KOPT-K1 (cell line): ENCODE measurements at regions not wholly inside any gene's neighbourhood (a gene's known extent, or its start where the extent isn't known, plus 50 kb on each side); places are given as distances from the start of the nearest gene placed in this dataset.

Source experiments
- H3K27ac ChIP-seq: fragments of 200-600 bp; sonication (generic); 2 replicates; pipeline ENCODE4 v1.5.1; 2016; ENCODE audit warnings: antibody characterized with exemption, mild to moderate bottlenecking, low read depth, low read length; ENCODE audit not compliant: poor library complexity, severe bottlenecking
- H3K36me3 ChIP-seq: fragments of 200-600 bp; sonication (generic); 2 replicates; pipeline ENCODE4 v1.5.1; 2017; ENCODE audit warnings: antibody characterized with exemption, mild to moderate bottlenecking, low read length, moderate library complexity; ENCODE audit not compliant: insufficient read depth
- H3K9me3 ChIP-seq: fragments of 200-600 bp; sonication (generic); 2 replicates; pipeline ENCODE4 v1.5.1; 2017; ENCODE audit warnings: antibody characterized with exemption, low read length, mild to moderate bottlenecking; ENCODE audit not compliant: insufficient read depth, poor library complexity, severe bottlenecking

DNA sequence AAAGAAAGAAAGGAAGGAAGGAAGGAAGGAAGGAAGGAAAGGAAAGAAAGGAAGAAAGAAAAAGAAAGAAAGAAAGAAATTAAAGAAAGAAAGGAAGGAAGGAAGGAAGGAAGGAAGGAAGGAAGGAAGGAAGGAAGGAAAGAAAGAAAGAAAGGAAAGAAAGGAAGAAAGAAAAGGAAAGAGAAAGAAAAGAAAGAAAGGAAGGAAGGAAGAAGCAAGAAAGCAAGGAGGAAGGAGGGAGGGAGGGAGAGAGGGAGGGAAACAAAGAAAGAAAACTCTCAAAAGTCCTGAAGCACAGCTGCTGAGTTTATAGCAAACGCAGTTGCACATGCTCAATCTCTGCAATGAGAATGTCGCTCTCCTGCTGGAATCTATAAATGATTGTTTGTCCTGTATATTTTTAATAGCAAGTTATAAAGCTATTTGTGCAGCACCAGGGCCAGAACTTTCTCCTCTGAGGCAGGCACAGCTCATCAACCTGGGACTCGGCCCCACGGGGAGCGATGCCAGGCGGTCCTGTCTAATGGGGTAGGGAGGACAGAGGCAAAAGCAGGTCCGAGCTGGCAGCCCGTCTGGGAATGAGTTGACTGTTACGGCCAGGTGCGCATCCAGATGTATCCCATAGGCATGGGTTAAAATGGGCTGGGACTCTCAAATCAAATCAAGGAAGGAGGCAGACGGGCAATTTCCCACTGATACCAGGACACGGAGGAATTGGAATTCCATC lies 118.0 kb upstream of the PFKP start:
- H3K27ac ChIP-seq, result no peak overlapping the region
- H3K9me3 ChIP-seq, result no peaks in the 10 kb centered on the region
- no peaks in the 10 kb centered on the region for H3K36me3 ChIP-seq

DNA sequence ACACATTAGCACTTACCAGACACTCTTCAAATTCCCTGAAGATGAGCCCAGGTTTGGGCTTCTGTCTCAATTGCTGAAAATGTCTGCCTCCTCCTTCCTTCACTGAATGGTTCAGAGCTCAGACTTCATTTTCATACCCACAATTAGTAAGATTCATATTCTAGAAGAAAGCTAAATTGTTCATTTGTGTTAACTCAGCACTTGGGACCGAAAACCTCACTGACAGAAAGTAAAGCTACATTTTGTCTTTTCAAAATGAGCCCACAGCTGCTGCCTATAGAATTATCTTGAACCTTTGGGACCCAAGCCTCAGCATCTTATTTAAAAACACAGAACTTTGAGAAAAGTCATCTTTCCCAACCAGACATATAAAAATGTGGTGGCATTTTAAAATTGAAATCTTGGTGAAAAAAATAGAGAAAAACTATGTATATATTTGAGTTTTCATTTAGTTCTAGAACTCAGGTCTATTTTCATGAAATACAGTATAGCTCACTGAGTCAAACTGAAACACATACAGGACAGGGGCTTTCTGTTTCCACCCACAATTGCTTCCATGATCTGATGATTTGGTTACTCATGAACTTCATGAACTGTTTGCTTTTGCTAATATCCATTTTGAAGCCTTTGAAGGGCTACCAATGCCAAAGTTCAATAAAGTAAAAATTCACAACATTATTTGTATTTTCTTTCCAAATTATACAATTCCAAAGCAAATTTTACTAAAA lies 119.1 kb upstream of the PFKP start:
- no peaks in the 10 kb centered on the region for H3K36me3 ChIP-seq
- H3K27ac ChIP-seq, result no peak overlapping the region
- H3K9me3 ChIP-seq, result no peaks in the 10 kb centered on the region

DNA sequence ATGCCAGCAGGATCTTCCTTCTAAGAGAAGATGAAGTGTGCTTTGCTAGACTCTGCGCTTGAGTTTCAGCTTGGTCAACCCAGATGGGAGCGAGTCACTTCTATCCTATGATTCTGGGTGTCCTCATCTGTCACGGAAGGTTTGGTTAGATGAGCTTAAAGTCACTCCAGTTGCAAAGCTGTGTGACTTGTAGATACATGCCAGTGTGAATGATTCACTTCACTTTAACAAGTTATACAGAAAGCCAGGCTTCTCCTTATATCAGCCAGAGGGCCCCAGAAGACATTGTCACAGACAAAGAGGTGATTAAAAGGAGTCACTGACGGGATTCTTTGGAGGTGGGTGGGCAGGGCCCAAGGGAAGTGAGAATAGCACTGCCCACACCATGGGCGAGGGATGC lies 122.6 kb upstream of the PFKP start:
- Histone ChIP-seq H3K27ac (no peak overlapping the region), H3K36me3 (no peaks in the 10 kb centered on the region), H3K9me3 (no peaks in the 10 kb centered on the region)

DNA sequence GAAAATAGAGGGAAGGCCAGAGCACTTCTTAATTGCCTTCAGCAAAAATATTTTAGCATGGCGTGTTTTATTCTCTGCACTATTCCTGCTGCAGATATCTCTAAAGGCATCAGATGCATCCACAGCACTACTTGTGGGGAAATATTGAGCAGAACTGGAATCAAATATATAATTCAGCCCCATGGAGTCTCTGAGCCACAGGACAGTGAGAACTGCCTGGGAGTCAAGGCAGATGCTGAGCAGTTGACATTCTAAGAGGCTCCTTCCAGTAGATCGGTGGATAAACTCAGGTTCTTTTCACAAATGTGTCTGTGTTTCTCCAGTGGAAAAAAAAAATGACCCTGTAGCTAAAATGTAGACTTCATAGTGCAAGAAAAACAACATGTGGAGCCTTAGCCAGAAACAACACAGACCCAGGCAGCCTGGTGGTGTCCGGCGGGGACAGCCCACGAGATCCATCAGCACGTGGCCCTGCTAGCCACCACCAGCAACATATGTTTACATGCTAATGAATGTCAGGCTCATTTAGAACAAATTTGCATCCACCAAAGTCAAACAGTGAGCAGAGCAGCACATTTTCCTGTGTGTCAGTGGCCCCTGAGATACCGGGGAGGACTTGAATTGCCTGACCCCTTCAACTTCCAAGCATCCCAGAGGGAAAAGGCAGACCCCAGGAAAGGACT lies 123.3 kb upstream of the PFKP start:
- Histone ChIP-seq H3K9me3 (no peaks in the 10 kb centered on the region), H3K27ac (no peak overlapping the region), H3K36me3 (no peaks in the 10 kb centered on the region)

DNA sequence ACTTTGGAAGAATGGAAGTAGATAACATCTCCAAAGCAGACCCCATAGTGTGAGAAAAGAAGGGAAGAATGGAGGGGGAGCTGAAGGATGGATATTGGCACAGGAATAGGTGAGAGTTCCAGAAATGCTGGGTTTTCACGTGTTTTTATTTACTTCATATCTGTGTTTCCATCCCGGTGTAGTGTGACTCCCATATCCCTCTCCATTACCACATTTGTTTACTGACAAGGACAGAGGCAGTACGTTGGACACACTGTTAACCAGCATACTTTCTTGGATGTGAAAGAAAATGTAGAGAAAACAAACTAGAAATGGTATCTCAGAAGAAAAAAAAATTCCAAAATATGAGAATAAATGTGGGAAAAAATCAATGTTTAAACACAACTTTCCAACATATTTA lies 124.4 kb upstream of the PFKP start:
- H3K36me3 ChIP-seq, result no peaks in the 10 kb centered on the region
- no peaks in the 10 kb centered on the region for H3K9me3 ChIP-seq
- H3K27ac ChIP-seq, result no peak overlapping the region

DNA sequence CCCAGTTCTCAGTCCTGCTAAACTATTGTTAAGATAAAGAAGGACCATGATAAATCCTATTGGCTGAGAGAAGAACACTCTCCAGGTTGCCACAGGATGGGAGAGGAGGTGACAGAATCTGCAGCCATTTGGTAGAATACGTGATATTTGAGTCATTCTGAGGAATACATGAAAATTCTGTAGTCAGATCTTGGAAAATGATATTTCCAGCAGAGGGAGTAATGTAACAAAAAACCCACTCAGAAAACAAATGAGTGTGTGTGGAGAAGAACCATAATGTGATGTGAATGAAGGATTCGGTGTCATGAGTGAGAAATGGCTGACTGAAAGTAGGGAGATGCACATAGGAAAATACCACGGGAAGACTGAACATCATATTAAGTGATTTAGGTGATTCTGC lies 128.5 kb upstream of the PFKP start:
- H3K9me3 ChIP-seq, result no peaks in the 10 kb centered on the region
- no peaks in the 10 kb centered on the region for H3K36me3 ChIP-seq
- H3K27ac ChIP-seq, result no peak overlapping the region

DNA sequence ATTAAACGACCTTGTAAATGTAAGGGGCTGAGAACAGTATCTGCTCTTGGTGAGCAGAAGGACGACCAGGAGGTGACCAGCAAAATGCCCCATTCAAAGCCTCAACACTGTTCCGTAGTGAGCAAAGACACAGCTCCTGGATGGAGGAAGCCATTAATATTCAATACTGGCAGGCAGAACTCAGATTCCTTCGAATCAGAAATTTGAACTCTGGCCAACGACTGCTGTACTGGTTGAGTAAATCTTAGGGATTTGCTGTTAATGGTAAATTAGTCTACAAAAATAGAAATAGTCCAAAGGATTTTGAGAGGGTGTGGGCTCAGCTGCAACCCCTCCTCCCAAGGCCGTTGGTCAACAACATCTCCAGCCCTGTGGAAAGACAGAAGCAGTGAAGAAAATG lies 130.5 kb upstream of the PFKP start:
- Histone ChIP-seq H3K27ac (no peak overlapping the region), H3K36me3 (no peaks in the 10 kb centered on the region), H3K9me3 (no peaks in the 10 kb centered on the region)

DNA sequence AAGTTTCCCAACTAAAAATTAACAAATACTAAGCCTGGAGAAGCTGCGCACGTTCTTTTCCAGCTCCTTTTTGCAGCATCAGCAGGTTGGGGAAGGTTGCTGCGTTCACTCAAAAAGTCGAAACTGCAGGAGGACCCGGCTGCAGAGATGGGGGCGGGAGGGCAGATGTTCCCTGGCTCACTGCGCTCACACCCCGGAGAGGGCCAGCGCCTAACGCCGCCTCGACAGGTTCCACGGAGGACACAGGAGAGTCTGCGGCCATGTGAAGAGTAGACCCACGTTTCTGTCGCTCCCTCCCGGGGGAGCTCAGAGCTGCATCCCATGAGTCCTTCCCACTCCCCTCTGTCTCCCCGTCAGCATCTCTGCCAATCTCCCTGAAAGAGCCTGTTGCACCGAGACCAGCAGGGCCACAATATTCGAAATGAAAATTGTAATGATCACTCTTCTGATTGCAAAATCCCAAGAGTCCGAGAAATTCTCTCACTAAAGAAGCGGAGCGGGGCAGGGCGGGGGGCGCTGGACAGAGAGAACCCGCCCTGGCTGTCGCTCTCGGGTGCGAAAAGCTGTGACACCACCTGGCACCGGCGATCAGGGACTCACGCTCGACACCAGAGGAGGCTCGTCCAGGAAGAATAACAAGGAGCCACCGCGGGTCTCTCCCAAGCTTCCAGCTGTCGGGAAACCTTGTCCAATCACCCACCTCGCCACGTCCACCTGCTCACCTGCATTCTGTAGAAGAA lies 131.5 kb upstream of the PFKP start:
- no peaks in the 10 kb centered on the region for H3K36me3 ChIP-seq
- H3K27ac ChIP-seq, result no peak overlapping the region
- no peaks in the 10 kb centered on the region for H3K9me3 ChIP-seq

DNA sequence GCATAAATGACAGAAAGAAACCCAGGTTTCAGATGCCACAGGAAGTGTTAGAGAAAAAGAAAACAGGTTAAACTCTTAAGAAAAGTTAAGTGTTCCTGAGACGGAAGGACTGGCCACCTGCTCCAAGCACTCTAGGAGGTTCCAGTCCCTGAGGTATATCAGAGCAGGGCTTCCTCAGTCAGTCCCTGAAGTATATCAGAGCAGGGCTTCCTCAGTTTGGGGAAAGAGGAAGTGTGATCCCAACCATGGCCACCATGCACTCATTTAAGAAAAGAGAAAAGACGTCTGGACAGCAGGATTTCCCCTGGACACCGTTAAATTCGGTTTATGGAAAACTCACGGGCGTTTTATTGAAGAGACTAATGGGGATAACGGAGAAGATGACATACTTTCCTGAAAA lies 133.4 kb upstream of the PFKP start:
- Histone ChIP-seq H3K9me3 (no peaks in the 10 kb centered on the region), H3K27ac (no peak overlapping the region)

DNA sequence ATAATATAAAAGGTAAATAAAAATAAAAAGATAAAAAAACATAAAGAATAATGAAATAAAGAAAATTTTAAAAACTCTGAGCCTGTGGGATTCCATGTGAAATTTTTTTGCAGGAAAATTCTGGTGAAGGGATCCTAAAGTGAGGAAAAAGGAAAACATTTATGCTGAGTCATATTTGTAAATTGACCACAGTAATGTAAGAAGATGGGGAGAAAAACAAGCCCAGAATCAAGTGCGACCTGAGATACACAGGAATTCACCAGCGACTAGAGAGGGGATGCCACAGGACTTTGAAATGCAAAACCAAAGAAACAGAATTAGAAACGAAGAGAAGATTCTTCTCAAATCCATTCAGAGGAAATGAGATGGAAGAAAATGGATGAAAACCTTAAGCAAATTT lies 133.8 kb upstream of the PFKP start:
- Histone ChIP-seq H3K36me3 (no peaks in the 10 kb centered on the region), H3K27ac (no peak overlapping the region), H3K9me3 (no peaks in the 10 kb centered on the region)

More for the DNA sequence above, 133.4 kb upstream of the PFKP start:
- no peaks in the 10 kb centered on the region for H3K36me3 ChIP-seq

DNA sequence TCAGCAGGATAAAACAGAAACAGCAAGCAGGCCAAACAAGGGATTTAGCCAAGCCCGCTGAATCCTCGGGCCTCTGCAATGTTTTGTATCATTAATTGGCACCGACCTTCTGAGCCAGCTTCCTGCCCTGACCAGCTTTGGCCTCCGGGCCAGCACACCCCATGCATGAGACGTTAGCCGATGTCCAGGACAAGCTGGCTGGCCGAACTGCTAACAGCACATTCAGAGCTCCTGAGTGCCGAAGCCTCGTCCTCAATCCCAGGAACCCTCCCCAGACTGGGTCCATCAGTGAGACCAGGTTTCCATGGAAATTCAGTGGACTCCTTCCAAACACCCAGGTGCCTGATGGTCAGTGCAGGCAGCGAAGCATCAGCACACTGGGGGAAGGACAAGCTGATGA lies 134.3 kb upstream of the PFKP start:
- Histone ChIP-seq H3K27ac (no peak overlapping the region), H3K36me3 (no peaks in the 10 kb centered on the region)

DNA sequence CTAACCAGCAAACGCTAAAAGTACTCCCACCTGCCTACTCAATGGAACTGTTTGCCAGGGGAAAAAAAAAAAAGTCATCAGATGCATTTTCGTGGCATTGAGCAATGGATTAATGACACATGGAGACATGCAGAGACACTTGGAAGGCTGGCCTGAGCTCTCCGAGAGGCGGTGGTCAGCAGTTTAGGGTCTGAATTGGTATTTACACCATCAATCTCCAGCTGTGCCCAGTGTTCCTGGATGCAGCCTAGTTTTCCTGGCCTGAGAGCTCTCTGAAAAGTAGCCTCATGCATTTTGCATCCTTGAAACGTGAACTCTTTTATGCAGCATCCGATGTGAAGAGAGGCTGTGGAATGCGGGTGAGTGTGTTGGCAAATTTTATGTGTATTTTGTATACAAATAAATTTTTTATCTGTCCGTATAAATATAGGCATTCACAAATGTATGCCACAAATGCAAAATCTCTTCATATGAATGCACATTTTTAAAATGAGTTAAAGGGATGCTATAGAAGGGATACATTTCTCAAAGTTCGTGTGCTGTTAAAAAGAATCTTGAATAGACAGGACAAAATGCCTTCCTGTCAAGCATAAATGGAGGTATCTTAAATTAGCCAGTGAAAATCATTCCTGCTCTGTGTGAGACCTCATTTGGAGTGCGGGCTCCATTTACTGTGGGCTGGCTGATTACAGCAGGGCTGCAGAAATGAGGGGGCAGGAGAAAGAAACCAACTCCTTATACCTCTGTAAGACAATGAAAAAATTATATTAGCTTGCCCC lies 137.7 kb upstream of the PFKP start:
- H3K9me3 ChIP-seq, result no peaks in the 10 kb centered on the region
- H3K27ac ChIP-seq, result no peak overlapping the region
- H3K36me3 ChIP-seq, result no peaks in the 10 kb centered on the region

More for the DNA sequence above, 134.3 kb upstream of the PFKP start:
- no peaks in the 10 kb centered on the region for H3K9me3 ChIP-seq

DNA sequence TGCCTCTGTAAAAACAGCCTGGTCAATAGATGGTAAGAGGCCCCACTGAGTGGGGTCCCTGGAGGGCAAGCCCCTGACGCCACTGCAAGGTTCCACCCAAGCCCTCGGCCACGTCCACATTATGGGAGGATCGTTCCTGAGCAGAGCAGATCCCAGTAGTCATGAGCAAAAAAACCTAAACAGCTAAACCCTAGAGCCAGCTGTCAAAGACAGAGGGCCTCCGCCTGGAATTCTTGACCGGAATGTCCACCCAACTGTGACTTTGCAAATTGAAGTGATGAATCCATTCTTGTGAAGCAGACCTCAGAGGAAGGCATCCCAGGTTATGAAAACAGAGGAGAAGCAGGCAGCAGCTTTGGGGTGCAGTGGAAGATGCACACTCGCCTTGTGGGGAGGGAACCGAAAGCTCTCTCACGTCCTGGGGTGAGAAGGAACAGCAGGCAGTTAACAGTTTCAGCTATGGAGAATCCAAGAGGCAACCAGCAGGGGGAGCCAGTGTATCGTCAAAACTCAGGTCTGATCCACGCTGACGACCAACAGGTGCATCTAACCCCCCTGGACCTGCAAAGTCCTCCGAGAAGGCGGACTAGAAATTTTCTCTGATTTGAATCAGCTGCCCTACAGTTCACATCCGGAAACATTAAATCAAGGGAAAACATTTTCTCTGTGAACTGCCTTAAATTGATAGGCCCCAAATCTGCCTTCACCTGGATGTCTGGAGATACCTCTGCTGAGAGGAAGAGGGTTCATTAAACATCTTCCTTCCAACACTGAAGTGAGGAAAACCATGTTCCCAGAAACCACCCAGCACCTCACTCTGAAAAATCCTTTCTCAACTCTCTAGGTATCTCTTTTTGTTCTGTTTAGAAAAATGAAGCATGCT lies 139.1 kb upstream of the PFKP start:
- Histone ChIP-seq H3K27ac (peak overlapping the region; percentile 26), H3K9me3 (no peaks in the 10 kb centered on the region), H3K36me3 (no peaks in the 10 kb centered on the region)
